NOMO-1 treated with dmso at 0.1 percent for 144 hours (cell line): ENCODE measurements at regions not wholly inside any gene's neighbourhood (a gene's known extent, or its start where the extent isn't known, plus 50 kb on each side); places are given as distances from the start of the nearest gene placed in this dataset.
"Not testable (repeated sequence)": the region's sequence is repeated elsewhere in the genome, so short reads cannot be mapped to it uniquely, and the experiment has no call there.

Source experiments
- DNase-seq: peaks from one replicate; lab custom pipeline; 2025; ENCODE audit not compliant: unreplicated experiment; lab: John Stamatoyannopoulos, UW

- no peak for DNase-seq
Observed at GRCh38 chr21:16460936-16461335, 731.2 kb downstream of the USP25 start.

- not testable (repeated sequence) for DNase-seq
Observed at GRCh38 chr21:16464211-16464889, 734.6 kb downstream of the USP25 start.

GRCh38 chr21:16468184-16468583 lies 738.4 kb downstream of the USP25 start:
- no peak for DNase-seq

GRCh38 chr21:16473988-16474387 lies 744.2 kb downstream of the USP25 start:
- no peak for DNase-seq

- DNase-seq = no peak
Observed at GRCh38 chr21:16476056-16476825, 746.5 kb downstream of the USP25 start.

- no peak for DNase-seq
Observed at GRCh38 chr21:16488042-16488441, 758.3 kb downstream of the USP25 start.

- no peak for DNase-seq
Observed at GRCh38 chr21:16492356-16492755, 762.6 kb downstream of the USP25 start.

- no peak for DNase-seq
Observed at GRCh38 chr21:16492892-16493291, 763.1 kb downstream of the USP25 start.

GRCh38 chr21:16496609-16497008 lies 766.8 kb downstream of the USP25 start:
- DNase-seq = no peak

- DNase-seq = no peak
Observed at GRCh38 chr21:16500271-16500670, 770.5 kb downstream of the USP25 start.

- DNase-seq = no peak
Observed at GRCh38 chr21:16502273-16502672, 772.5 kb downstream of the USP25 start.

GRCh38 chr21:16502897-16503296 lies 773.1 kb downstream of the USP25 start:
- no peak for DNase-seq

GRCh38 chr21:16504281-16504680 lies 774.5 kb downstream of the USP25 start:
- no peak for DNase-seq

GRCh38 chr21:16504766-16505165 lies 775.0 kb downstream of the USP25 start:
- no peak for DNase-seq

- DNase-seq = no peak
Observed at GRCh38 chr21:16509476-16509875, 779.7 kb downstream of the USP25 start.

- no peak for DNase-seq
Observed at GRCh38 chr21:16514316-16514715, 784.5 kb downstream of the USP25 start.

GRCh38 chr21:16517383-16517782 lies 787.6 kb downstream of the USP25 start:
- DNase-seq = no peak

- no peak for DNase-seq
Observed at GRCh38 chr21:16519036-16519435, 789.3 kb downstream of the USP25 start.

GRCh38 chr21:16519644-16520043 lies 789.9 kb downstream of the USP25 start:
- DNase-seq = no peak

GRCh38 chr21:16522548-16522947 lies 792.8 kb downstream of the USP25 start:
- no peak for DNase-seq

- DNase-seq = no peak
Observed at GRCh38 chr21:16530656-16531055, 800.9 kb downstream of the USP25 start.

- DNase-seq = no peak
Observed at GRCh38 chr21:16532840-16533239, 803.1 kb downstream of the USP25 start.
